ENCODE measurements at regions not wholly inside any gene's neighbourhood (a gene's known extent, or its start where the extent isn't known, plus 50 kb on each side); places are given as distances from the start of the nearest gene placed in this dataset.
A peak's percentile ranks its signal among the peaks of the same experiment; 100 is the strongest.

GRCh38 chr6:91149246-91149955, 562.5 kb upstream of the MAP3K7 start:
- DNase-seq, result no peak

GRCh38 chr6:91144126-91144525, 557.3 kb upstream of the MAP3K7 start:
- no peak for DNase-seq

- no peak for DNase-seq
These were observed 555.3 kb upstream of the MAP3K7 start for GRCh38 chr6:91142154-91142553.

GRCh38 chr6:91141346-91141745, 554.5 kb upstream of the MAP3K7 start:
- DNase-seq, result no peak

- no peak for DNase-seq
These were observed 553.6 kb upstream of the MAP3K7 start for GRCh38 chr6:91140449-91140848.

- no peak for DNase-seq
These were observed 550.4 kb upstream of the MAP3K7 start for GRCh38 chr6:91137286-91137685.

- DNase-seq, result no peak
These were observed 548.7 kb upstream of the MAP3K7 start for GRCh38 chr6:91135406-91136103.

- DNase-seq, result no peak
These were observed 545.6 kb upstream of the MAP3K7 start for GRCh38 chr6:91132461-91132860.

- DNase-seq, result no peak
These were observed 543.3 kb upstream of the MAP3K7 start for GRCh38 chr6:91130126-91130525.

GRCh38 chr6:91127752-91128151, 540.9 kb upstream of the MAP3K7 start:
- DNase-seq, result no peak

GRCh38 chr6:91126876-91127275, 540.0 kb upstream of the MAP3K7 start:
- DNase-seq, result no peak

GRCh38 chr6:91117550-91117949, 530.7 kb upstream of the MAP3K7 start:
- DNase-seq, result no peak

GRCh38 chr6:91114123-91114708, 527.3 kb upstream of the MAP3K7 start:
- no peak for DNase-seq

- no peak for DNase-seq
These were observed 519.2 kb upstream of the MAP3K7 start for GRCh38 chr6:91106083-91106482.

GRCh38 chr6:91105532-91105931, 518.7 kb upstream of the MAP3K7 start:
- DNase-seq, result no peak

GRCh38 chr6:91099479-91099878, 512.6 kb upstream of the MAP3K7 start:
- no peak for DNase-seq

GRCh38 chr6:91098006-91098405, 511.1 kb upstream of the MAP3K7 start:
- DNase-seq, result no peak

GRCh38 chr6:91097364-91097763, 510.5 kb upstream of the MAP3K7 start:
- DNase-seq, result no peak

- DNase-seq, result no peak
These were observed 508.1 kb upstream of the MAP3K7 start for GRCh38 chr6:91094806-91095475.

- no peak for DNase-seq
These were observed 507.5 kb upstream of the MAP3K7 start for GRCh38 chr6:91094341-91094740.

- DNase-seq, result peak; percentile 44
These were observed 502.1 kb upstream of the MAP3K7 start for GRCh38 chr6:91088976-91089375.

- peak; percentile 44 for DNase-seq
These were observed 501.6 kb upstream of the MAP3K7 start for GRCh38 chr6:91088515-91088914.

GRCh38 chr6:91087908-91088307, 501.0 kb upstream of the MAP3K7 start:
- no peak for DNase-seq

- no peak for DNase-seq
These were observed 496.3 kb upstream of the MAP3K7 start for GRCh38 chr6:91083211-91083610.

All from NCI-H2227 treated with DMSO at 0.1 percent for 48 hours (cell line).